Endothelial cell of umbilical vein (primary cell): ENCODE measurements at regions not wholly inside any gene's neighbourhood (a gene's known extent, or its start where the extent isn't known, plus 50 kb on each side); places are given as distances from the start of the nearest gene placed in this dataset.

Experiments
- BruUV-seq: library from RNA; stranded (reverse); fragments of 400-500 nt; replicated peaks from 2 replicates; lab custom pipeline; 2021; lab: Mats Ljungman, UMichigan
- CTCF ChIA-PET: fragments of 300-600, 350-600 bp; sonication (Branson Sonifier 250); formaldehyde crosslinking; loops from one replicate; lab custom pipeline; 2021; ENCODE audit warnings: antibody characterized with exemption, inconsistent platforms; lab: Charles Lee
- POLR2A ChIA-PET: fragments of 300-600, 350-600 bp; sonication (Branson Sonifier 250); formaldehyde crosslinking; loops from one replicate; lab custom pipeline; 2021; ENCODE audit warnings: antibody characterized with exemption, inconsistent platforms; lab: Charles Lee
- DNase-seq: peaks from one replicate; pipeline ENCODE4 v3.0.0-alpha.2; 2011; ENCODE audit warnings: low read depth, low spot score
- FAIRE-seq: peaks from 2 replicates; lab custom pipeline; 2011; peaks lifted over from hg19 to GRCh38; lab: Jason Lieb, UNC
- H2AFZ ChIP-seq: 2 replicates; pipeline ENCODE4 v1.6.0; 2012; ENCODE audit warnings: low read depth, low read length, control low read depth, inconsistent platforms
- H3K27ac ChIP-seq: 2 replicates; pipeline ENCODE4 v1.5.1; 2011; ENCODE audit warnings: low read depth, mild to moderate bottlenecking, control low read depth, low read length, moderate library complexity; ENCODE audit not compliant: insufficient read depth
- H3K27me3 ChIP-seq, 2 experiments: 2 replicates each; pipeline versions ENCODE4 v1.6.0 to v1.6.1; 2011; ENCODE audit warnings: low read length in 2 of 2, mixed read lengths in 1 of 2; ENCODE audit not compliant: control insufficient read depth in 2 of 2, insufficient read depth in 2 of 2
- H3K36me3 ChIP-seq, 2 experiments: 2 replicates in 1 of 2; 3 replicates in 1 of 2; pipeline ENCODE4 v1.5.1; 2011; ENCODE audit warnings: low read length in 2 of 2, mild to moderate bottlenecking in 1 of 2, moderate library complexity in 1 of 2; ENCODE audit not compliant: control insufficient read depth in 2 of 2, insufficient read depth in 2 of 2; ENCODE audit errors: extremely low read depth in 1 of 2
- H3K4me1 ChIP-seq: 3 replicates; pipeline ENCODE4 v1.5.1; 2011; ENCODE audit warnings: mild to moderate bottlenecking, low read length; ENCODE audit not compliant: control insufficient read depth, insufficient read depth; ENCODE audit errors: extremely low read depth
- H3K4me2 ChIP-seq: 2 replicates; pipeline ENCODE4 v1.6.1; 2011; ENCODE audit warnings: low read length, control low read depth, mixed read lengths; ENCODE audit not compliant: insufficient read depth
- H3K4me3 ChIP-seq, 3 experiments: fragments of 200-600 bp in 1 of 3; sonication (generic), shearing (Covaris generic) in 1 of 3; replicated peaks in 1 of 3; 2 replicates each; pipeline ENCODE4 v1.5.1; 2011 to 2016; ENCODE audit warnings: control low read depth in 3 of 3, low read length in 3 of 3, mild to moderate bottlenecking in 2 of 3, inconsistent platforms in 1 of 3, low read depth in 1 of 3, moderate library complexity in 1 of 3; ENCODE audit not compliant: insufficient read depth in 1 of 3
- H3K79me2 ChIP-seq: 2 replicates; pipeline ENCODE4 v1.6.0; 2012; ENCODE audit warnings: low read length, inconsistent platforms; ENCODE audit not compliant: control insufficient read depth, insufficient read depth
- H3K9ac ChIP-seq: replicated peaks from 2 replicates; pipeline ENCODE3; 2011; ENCODE audit warnings: low read length, control low read depth; ENCODE audit not compliant: insufficient read depth; ENCODE audit errors: extremely low read depth
- H3K9me1 ChIP-seq: replicated peaks from 3 replicates; pipeline ENCODE4 v1.6.0; 2011; ENCODE audit warnings: mild to moderate bottlenecking, low read length; ENCODE audit not compliant: control insufficient read depth, insufficient read depth; ENCODE audit errors: extremely low read depth
- H3K9me3 ChIP-seq: replicated peaks from 2 replicates; pipeline ENCODE4 v1.5.1; 2012; ENCODE audit warnings: low read length, inconsistent platforms; ENCODE audit not compliant: control insufficient read depth, insufficient read depth
- H4K20me1 ChIP-seq: replicated peaks from 2 replicates; pipeline ENCODE3; 2011; ENCODE audit warnings: mild to moderate bottlenecking, low read length; ENCODE audit not compliant: control insufficient read depth, insufficient read depth; ENCODE audit errors: extremely low read depth
- EZH2 ChIP-seq: IDR thresholded peaks from 2 replicates; pipeline ENCODE4 v1.6.1; 2012; ENCODE audit warnings: borderline replicate concordance, low read depth, mild to moderate bottlenecking, moderate library complexity, low read length, inconsistent platforms; ENCODE audit not compliant: severe bottlenecking
- FOS ChIP-seq: IDR thresholded peaks from 2 replicates; pipeline ENCODE4 v1.6.1; 2011; ENCODE audit warnings: mild to moderate bottlenecking, low read length, moderate library complexity, borderline replicate concordance; ENCODE audit not compliant: insufficient read depth
- GATA2 ChIP-seq: IDR thresholded peaks from 2 replicates; pipeline ENCODE4 v1.7.0; 2011; ENCODE audit warnings: low read depth, mild to moderate bottlenecking, moderate library complexity, mixed read lengths, low read length; ENCODE audit not compliant: insufficient read length, insufficient read depth
- JUN ChIP-seq: IDR thresholded peaks from 2 replicates; pipeline ENCODE4 v1.6.1; 2011; ENCODE audit warnings: borderline replicate concordance, low read depth; ENCODE audit not compliant: insufficient read length, insufficient read depth
- MYC ChIP-seq: IDR thresholded peaks from one replicate; pipeline ENCODE4 v1.6.1; 2011; ENCODE audit warnings: mild to moderate bottlenecking, low read depth, low read length
- POLR2A ChIP-seq: IDR thresholded peaks from 2 replicates; pipeline ENCODE4 v1.6.1; 2012; ENCODE audit warnings: low read depth, mild to moderate bottlenecking, control low read depth, low read length
- POLR2AphosphoS5 ChIP-seq: IDR thresholded peaks from 2 replicates; pipeline ENCODE4 v1.6.1; 2012; ENCODE audit warnings: low read depth, mild to moderate bottlenecking, control low read depth, low read length, moderate library complexity; ENCODE audit not compliant: insufficient read depth
- dilution Hi-C: fragments of 300-500 bp; cut with MboI; formaldehyde crosslinking; loops from one replicate; pipeline ENCODE4 v1.15.0; 2019; ENCODE audit warnings: low sequenced_read_pairs; ENCODE audit not compliant: extremely low pct_ligation_motif_present
- intact Hi-C: fragments of 100-400 bp; cut with micrococcal nuclease; formaldehyde crosslinking; loops from one replicate; pipeline ENCODE4 v1.10.0; 2022
- TF ChIP-seq, protein P1 (sequence below), 2 donors: IDR thresholded peaks; 1 replicate in 1 of 2; 2 replicates in 1 of 2; pipeline ENCODE4 v1.5.1; 2011; ENCODE audit warnings: low read length in 2 of 2, mild to moderate bottlenecking in 2 of 2, moderate library complexity in 2 of 2, control low read depth in 1 of 2, inconsistent platforms in 1 of 2, low read depth in 1 of 2; ENCODE audit not compliant: insufficient read depth in 1 of 2; ENCODE audit errors: extremely low read depth in 1 of 2
- TF ChIP-seq, protein P2 (sequence below): IDR thresholded peaks from 2 replicates; pipeline ENCODE4 v1.6.1; 2011; ENCODE audit not compliant: insufficient read depth, insufficient read length

- FAIRE-seq (no peak), DNase-seq (no peak)
- dilution Hi-C loops (no loop called here), intact Hi-C loops (no loop called here)
- Histone ChIP-seq H2AFZ (no peak overlapping the region), H3K27ac (no peak overlapping the region), H3K4me1 (no peaks in the 10 kb centered on the region), H3K9me1 (no peaks in the 10 kb centered on the region), H3K4me2 (no peak overlapping the region), H3K79me2 (no peaks in the 10 kb centered on the region), H3K9ac (no peak overlapping the region), H3K4me3 (no peak overlapping the region), H3K9me3 (peaks cover 17% of the 10 kb centered on the region), H3K27me3 (no peaks in the 10 kb centered on the region), H4K20me1 (no peaks in the 10 kb centered on the region), H3K36me3 (no peaks in the 10 kb centered on the region)
- TF ChIP-seq POLR2AphosphoS5 (no peak), POLR2A (no peak), EZH2 (no peak), JUN (no peak), MYC (no peak), GATA2 (no peak), FOS (no peak)
- TF ChIP-seq, protein P1, sequence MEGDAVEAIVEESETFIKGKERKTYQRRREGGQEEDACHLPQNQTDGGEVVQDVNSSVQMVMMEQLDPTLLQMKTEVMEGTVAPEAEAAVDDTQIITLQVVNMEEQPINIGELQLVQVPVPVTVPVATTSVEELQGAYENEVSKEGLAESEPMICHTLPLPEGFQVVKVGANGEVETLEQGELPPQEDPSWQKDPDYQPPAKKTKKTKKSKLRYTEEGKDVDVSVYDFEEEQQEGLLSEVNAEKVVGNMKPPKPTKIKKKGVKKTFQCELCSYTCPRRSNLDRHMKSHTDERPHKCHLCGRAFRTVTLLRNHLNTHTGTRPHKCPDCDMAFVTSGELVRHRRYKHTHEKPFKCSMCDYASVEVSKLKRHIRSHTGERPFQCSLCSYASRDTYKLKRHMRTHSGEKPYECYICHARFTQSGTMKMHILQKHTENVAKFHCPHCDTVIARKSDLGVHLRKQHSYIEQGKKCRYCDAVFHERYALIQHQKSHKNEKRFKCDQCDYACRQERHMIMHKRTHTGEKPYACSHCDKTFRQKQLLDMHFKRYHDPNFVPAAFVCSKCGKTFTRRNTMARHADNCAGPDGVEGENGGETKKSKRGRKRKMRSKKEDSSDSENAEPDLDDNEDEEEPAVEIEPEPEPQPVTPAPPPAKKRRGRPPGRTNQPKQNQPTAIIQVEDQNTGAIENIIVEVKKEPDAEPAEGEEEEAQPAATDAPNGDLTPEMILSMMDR (IDR thresholded peaks at IDR 0.05; ENCODE audit: extremely low read depth in 1 of 2, insufficient read depth in 1 of 2, low read depth in 1 of 2, low read length in 2 of 2): no peak
- TF ChIP-seq, protein P2, sequence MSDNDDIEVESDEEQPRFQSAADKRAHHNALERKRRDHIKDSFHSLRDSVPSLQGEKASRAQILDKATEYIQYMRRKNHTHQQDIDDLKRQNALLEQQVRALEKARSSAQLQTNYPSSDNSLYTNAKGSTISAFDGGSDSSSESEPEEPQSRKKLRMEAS: no peak
- ChIA-PET POLR2A (no interaction called here), CTCF (no interaction called here)
- BruUV-seq: no TSS peak
Measured at GRCh38 chr22:48713272-48714205, 1114.1 kb downstream of the BRD1 start.
